GM12875 (cell line): ENCODE measurements at regions not wholly inside any gene's neighbourhood (a gene's known extent, or its start where the extent isn't known, plus 50 kb on each side); places are given as distances from the start of the nearest gene placed in this dataset.

Source experiments
- H3K4me3 ChIP-seq: one replicate; pipeline ENCODE4 v1.5.1; 2011; ENCODE audit warnings: low read depth, low read length, control low read depth
- TF ChIP-seq, protein P1 (sequence below): IDR thresholded peaks from 2 replicates; pipeline ENCODE4 v1.5.1; 2011; ENCODE audit warnings: low read depth, mild to moderate bottlenecking, control low read depth, inconsistent platforms, low read length, moderate library complexity, borderline replicate concordance; ENCODE audit not compliant: insufficient read depth

- TF ChIP-seq, protein P1, sequence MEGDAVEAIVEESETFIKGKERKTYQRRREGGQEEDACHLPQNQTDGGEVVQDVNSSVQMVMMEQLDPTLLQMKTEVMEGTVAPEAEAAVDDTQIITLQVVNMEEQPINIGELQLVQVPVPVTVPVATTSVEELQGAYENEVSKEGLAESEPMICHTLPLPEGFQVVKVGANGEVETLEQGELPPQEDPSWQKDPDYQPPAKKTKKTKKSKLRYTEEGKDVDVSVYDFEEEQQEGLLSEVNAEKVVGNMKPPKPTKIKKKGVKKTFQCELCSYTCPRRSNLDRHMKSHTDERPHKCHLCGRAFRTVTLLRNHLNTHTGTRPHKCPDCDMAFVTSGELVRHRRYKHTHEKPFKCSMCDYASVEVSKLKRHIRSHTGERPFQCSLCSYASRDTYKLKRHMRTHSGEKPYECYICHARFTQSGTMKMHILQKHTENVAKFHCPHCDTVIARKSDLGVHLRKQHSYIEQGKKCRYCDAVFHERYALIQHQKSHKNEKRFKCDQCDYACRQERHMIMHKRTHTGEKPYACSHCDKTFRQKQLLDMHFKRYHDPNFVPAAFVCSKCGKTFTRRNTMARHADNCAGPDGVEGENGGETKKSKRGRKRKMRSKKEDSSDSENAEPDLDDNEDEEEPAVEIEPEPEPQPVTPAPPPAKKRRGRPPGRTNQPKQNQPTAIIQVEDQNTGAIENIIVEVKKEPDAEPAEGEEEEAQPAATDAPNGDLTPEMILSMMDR: no peak
- H3K4me3 ChIP-seq: no peak overlapping the region
These were observed 563.4 kb upstream of the CA10 start for GRCh38 chr17:52721910-52722309.

- H3K4me3 ChIP-seq: no peak overlapping the region
- TF ChIP-seq, protein P1: no peak
These were observed 551.9 kb upstream of the CA10 start for GRCh38 chr17:52710363-52710901.

DNA sequence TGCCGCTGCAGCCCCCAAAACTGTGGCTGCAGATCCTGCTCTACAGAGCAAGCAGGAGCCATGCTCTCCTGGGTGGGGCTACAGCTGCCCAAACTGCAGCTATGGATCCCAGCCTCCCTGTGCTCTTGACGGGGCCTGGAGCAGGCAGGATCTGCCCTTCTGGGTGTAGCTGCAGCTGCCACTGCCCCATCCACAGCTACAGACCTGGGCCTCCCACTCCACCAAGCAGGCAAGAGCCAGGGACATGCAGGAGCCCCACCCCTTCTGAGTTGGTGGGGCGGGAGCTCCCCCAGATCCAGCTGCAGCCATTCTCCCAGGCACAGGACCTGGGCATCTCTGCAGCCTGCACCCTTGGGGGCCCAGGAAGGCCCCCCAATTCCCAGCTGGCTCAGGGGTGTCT is 551.2 kb upstream of the CA10 start:
- no peak overlapping the region for H3K4me3 ChIP-seq
- TF ChIP-seq, protein P1: no peak

DNA sequence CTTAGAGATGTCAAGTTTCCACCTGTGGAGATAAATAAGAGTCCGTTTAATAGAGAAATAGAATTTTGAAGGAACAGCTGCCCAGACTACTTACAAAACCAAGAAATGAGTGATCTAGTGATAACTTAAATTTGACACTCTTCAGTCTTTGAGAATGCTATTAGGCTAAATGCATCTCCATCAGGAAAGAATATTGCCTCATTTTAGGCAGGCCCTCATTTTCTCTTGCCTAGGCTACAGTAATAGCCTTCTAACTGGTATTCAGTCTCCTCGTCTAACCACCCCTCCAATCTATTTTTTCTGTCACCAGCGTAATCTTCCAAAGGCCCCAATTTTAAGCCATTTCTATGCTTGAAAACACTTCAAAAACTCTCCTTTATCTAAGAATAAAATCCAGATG is 537.8 kb upstream of the CA10 start:
- H3K4me3 ChIP-seq: no peak overlapping the region

DNA sequence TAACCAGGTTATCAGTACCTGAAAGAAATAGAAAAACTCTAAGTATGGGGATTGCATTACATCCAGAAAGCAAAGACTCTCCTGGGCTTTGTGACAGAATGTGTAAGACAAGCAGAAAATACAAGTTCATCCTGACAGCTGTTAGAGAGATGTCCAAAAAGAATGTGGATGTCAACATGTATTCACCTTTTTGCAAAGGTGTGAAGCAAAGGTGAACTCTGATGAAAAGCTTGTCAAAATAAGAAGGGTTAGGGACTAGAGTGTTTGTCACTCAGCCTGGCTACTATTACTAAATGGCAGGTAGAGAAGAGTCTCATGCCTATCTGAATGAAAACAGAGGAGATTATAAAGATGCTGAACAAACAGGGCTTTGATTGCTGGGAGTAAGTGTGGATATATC is 527.6 kb upstream of the CA10 start:
- TF ChIP-seq, protein P1: no peak
- H3K4me3 ChIP-seq: no peak overlapping the region

More for the DNA sequence above, 537.8 kb upstream of the CA10 start:
- TF ChIP-seq, protein P1: no peak

DNA sequence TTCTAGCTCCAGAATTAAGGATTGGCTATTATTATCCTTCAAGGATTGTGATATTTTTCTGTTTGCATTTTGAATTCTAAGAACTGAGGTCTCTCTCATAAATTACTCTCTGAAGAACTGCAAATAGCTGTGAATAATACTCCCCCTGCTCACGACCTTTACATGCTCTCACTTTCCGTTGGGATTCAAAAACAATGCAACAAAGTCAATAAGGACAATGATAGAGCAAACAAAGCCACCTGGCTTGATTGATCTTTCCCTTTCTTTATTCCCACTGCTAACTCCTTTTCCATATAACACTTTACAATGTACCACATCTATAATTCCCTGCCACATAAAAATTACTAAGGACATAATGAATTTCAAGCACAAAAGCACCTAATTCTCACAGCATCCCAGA is 523.0 kb upstream of the CA10 start:
- TF ChIP-seq, protein P1: no peak

DNA sequence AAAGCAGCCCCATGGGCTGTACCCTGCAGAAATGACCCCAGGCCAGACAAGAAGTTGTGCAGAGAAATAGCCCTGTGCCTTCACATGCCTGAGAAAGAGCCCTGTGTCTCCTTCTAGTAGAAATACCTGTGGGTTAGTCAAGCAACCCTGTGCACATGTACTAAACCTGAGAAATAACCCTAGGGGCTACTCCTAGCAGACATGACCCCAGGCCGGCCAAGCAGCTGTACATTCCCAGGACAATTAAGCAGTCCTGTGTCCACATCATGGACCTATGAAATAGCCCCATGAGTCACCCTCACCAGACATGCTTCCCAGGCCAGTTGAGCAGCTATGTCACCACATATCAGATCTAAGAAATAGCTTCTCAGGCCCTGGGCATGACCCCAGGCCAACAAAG is 519.7 kb upstream of the CA10 start:
- TF ChIP-seq, protein P1: no peak
- no peak overlapping the region for H3K4me3 ChIP-seq

More for the DNA sequence above, 523.0 kb upstream of the CA10 start:
- no peak overlapping the region for H3K4me3 ChIP-seq
